B cell (primary cell): ENCODE measurements at regions not wholly inside any gene's neighbourhood (a gene's known extent, or its start where the extent isn't known, plus 50 kb on each side); places are given as distances from the start of the nearest gene placed in this dataset.

Source experiments
- CTCF ChIP-seq: fragments of 200-600 bp; IDR thresholded peaks from one replicate; pipeline ENCODE4 v1.8.0; 2022; ENCODE audit warnings: antibody characterized with exemption, mild to moderate bottlenecking
- EZH2 ChIP-seq: IDR thresholded peaks from 2 replicates; pipeline ENCODE4 v1.6.1; 2012; ENCODE audit warnings: borderline replicate concordance, low read depth, mild to moderate bottlenecking, moderate library complexity, low read length; ENCODE audit not compliant: insufficient read depth, poor library complexity, severe bottlenecking

DNA sequence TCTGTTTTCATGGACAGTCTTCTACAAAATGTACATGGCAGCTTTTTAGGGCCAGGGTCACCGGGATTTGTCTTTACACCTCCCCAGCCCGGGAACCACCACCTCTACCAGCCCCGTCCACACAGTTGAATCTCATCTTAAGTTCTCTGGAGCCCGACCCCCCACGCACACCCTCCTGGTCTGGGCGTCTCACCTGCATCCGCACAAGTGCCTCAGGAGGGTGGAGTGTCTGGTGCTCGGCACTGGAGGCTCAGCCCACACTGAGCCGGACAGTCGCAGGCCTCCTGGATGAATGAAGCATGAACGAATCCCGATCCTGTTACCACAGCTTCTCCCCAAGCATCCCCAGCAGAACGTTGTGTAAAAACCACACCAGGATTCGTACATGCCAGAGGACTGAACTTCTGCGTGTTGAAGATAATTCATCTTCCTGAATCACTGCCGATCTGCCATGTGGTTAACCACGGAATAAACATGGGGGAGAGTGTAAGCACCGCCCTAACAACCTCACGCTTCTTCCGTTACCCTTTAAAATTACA lies 162.0 kb downstream of the RTP5 start:
- no peak for TF ChIP-seq CTCF
- no peak for TF ChIP-seq EZH2
